ENCODE measurements at regions not wholly inside any gene's neighbourhood (a gene's known extent, or its start where the extent isn't known, plus 50 kb on each side); places are given as distances from the start of the nearest gene placed in this dataset.

DNA sequence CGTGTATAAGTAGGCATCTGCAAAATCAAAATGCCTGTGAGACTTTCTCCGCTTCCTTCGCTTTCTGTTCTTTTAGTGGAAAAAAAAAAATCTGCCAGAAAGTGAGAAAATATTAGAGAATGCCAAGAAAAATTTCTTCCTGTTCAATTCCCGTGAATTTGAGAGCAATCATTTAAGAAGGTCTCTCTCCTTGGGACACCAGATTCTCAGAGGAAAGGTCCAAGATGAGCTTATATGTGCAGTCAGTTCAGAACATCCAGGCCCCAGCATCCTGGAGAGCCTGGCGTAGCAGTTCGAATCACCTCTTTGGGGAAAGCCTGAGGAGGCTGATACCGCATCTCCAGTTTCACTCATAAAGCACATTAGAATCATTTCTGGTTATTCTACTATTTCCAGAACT, 912.8 kb downstream of the GALC start:
- TF ChIP-seq TAF1 (IDR thresholded peaks at IDR 0.05; ENCODE audit: borderline replicate concordance, low read depth, low read length) (no peak), FOS (IDR thresholded peaks at IDR 0.05; ENCODE audit: borderline replicate concordance, extremely low read depth, insufficient read length) (no peak), RFX5 (IDR thresholded peaks at IDR 0.05; ENCODE audit: low read depth, low read length) (no peak), IKZF2 (IDR thresholded peaks at IDR 0.05) (no peak), RAD21 (IDR thresholded peaks at IDR 0.05; ENCODE audit: insufficient read depth, low read depth, low read length) (no peak), SMAD5 (IDR thresholded peaks at IDR 0.05; ENCODE audit: low read depth) (no peak), NFYB (IDR thresholded peaks at IDR 0.05; ENCODE audit: insufficient read depth, low read depth, low read length) (no peak), NR2F1 (conservative IDR thresholded peaks at IDR 0.05) (no peak), POLR2AphosphoS5 (IDR thresholded peaks at IDR 0.05; ENCODE audit: low read length) (no peak), CBX3 (IDR thresholded peaks at IDR 0.05; ENCODE audit: borderline replicate concordance, low read depth) (no peak), SIN3A (IDR thresholded peaks at IDR 0.05; ENCODE audit: low read depth, low read length) (no peak), ZNF217 (IDR thresholded peaks at IDR 0.05) (no peak), CHD4 (IDR thresholded peaks at IDR 0.05) (no peak), RAD51 (IDR thresholded peaks at IDR 0.05) (no peak), RCOR1 (conservative IDR thresholded peaks at IDR 0.05; ENCODE audit: low read depth, low read length) (no peak), YY1 (IDR thresholded peaks at IDR 0.05; ENCODE audit: low read depth, low read length) (no peak)
- TF ChIP-seq, protein P1, sequence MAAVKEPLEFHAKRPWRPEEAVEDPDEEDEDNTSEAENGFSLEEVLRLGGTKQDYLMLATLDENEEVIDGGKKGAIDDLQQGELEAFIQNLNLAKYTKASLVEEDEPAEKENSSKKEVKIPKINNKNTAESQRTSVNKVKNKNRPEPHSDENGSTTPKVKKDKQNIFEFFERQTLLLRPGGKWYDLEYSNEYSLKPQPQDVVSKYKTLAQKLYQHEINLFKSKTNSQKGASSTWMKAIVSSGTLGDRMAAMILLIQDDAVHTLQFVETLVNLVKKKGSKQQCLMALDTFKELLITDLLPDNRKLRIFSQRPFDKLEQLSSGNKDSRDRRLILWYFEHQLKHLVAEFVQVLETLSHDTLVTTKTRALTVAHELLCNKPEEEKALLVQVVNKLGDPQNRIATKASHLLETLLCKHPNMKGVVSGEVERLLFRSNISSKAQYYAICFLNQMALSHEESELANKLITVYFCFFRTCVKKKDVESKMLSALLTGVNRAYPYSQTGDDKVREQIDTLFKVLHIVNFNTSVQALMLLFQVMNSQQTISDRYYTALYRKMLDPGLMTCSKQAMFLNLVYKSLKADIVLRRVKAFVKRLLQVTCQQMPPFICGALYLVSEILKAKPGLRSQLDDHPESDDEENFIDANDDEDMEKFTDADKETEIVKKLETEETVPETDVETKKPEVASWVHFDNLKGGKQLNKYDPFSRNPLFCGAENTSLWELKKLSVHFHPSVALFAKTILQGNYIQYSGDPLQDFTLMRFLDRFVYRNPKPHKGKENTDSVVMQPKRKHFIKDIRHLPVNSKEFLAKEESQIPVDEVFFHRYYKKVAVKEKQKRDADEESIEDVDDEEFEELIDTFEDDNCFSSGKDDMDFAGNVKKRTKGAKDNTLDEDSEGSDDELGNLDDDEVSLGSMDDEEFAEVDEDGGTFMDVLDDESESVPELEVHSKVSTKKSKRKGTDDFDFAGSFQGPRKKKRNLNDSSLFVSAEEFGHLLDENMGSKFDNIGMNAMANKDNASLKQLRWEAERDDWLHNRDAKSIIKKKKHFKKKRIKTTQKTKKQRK (IDR thresholded peaks at IDR 0.05; ENCODE audit: low read depth, low read length) = no peak
- TF ChIP-seq, protein P2, sequence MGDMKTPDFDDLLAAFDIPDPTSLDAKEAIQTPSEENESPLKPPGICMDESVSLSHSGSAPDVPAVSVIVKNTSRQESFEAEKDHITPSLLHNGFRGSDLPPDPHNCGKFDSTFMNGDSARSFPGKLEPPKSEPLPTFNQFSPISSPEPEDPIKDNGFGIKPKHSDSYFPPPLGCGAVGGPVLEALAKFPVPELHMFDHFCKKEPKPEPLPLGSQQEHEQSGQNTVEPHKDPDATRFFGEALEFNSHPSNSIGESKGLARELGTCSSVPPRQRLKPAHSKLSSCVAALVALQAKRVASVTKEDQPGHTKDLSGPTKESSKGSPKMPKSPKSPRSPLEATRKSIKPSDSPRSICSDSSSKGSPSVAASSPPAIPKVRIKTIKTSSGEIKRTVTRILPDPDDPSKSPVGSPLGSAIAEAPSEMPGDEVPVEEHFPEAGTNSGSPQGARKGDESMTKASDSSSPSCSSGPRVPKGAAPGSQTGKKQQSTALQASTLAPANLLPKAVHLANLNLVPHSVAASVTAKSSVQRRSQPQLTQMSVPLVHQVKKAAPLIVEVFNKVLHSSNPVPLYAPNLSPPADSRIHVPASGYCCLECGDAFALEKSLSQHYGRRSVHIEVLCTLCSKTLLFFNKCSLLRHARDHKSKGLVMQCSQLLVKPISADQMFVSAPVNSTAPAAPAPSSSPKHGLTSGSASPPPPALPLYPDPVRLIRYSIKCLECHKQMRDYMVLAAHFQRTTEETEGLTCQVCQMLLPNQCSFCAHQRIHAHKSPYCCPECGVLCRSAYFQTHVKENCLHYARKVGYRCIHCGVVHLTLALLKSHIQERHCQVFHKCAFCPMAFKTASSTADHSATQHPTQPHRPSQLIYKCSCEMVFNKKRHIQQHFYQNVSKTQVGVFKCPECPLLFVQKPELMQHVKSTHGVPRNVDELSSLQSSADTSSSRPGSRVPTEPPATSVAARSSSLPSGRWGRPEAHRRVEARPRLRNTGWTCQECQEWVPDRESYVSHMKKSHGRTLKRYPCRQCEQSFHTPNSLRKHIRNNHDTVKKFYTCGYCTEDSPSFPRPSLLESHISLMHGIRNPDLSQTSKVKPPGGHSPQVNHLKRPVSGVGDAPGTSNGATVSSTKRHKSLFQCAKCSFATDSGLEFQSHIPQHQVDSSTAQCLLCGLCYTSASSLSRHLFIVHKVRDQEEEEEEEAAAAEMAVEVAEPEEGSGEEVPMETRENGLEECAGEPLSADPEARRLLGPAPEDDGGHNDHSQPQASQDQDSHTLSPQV (IDR thresholded peaks at IDR 0.05) = no peak
- TF ChIP-seq, protein P3, sequence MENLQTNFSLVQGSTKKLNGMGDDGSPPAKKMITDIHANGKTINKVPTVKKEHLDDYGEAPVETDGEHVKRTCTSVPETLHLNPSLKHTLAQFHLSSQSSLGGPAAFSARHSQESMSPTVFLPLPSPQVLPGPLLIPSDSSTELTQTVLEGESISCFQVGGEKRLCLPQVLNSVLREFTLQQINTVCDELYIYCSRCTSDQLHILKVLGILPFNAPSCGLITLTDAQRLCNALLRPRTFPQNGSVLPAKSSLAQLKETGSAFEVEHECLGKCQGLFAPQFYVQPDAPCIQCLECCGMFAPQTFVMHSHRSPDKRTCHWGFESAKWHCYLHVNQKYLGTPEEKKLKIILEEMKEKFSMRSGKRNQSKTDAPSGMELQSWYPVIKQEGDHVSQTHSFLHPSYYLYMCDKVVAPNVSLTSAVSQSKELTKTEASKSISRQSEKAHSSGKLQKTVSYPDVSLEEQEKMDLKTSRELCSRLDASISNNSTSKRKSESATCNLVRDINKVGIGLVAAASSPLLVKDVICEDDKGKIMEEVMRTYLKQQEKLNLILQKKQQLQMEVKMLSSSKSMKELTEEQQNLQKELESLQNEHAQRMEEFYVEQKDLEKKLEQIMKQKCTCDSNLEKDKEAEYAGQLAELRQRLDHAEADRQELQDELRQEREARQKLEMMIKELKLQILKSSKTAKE (IDR thresholded peaks at IDR 0.05; ENCODE audit: low read depth, poor library complexity, severe bottlenecking) = no peak
- H3K4me1 ChIP-seq (ENCODE audit: control insufficient read depth, insufficient read depth, low read length) = no peaks in the 10 kb centered on the region
- ChIA-PET CTCF (no interaction called here), SMC1A (ENCODE audit: uncharacterized antibody, unreplicated experiment) (no interaction called here), POLR2A (no interaction called here), RAD21 (ENCODE audit: unreplicated experiment) (no interaction called here)
- no peak overlapping the region for H3K4me3 ChIP-seq
- in situ Hi-C loops (cut with MboI) (no loop called here), intact Hi-C loops (cut with micrococcal nuclease; ENCODE audit: unreplicated experiment) (no loop called here)
- BruUV-seq (replicated peaks) = no TSS peak
- no peaks in the 10 kb centered on the region for H3K27me3 ChIP-seq (replicated peaks in 1 of 2; ENCODE audit: control insufficient read depth in 2 of 2, insufficient read depth in 2 of 2, low read length in 1 of 2)
- no peak overlapping the region for H3K4me2 ChIP-seq (ENCODE audit: control insufficient read depth, insufficient read depth)
- H3K36me3 ChIP-seq (ENCODE audit: control insufficient read depth in 2 of 2, insufficient read depth in 2 of 2, low read length in 1 of 2) = no peaks in the 10 kb centered on the region
- H4K20me1 ChIP-seq (ENCODE audit: control insufficient read depth, insufficient read depth) = no peaks in the 10 kb centered on the region
- no peak overlapping the region for H3K27ac ChIP-seq (ENCODE audit: control insufficient read depth, insufficient read depth)
- ATAC-seq (no peak), FAIRE-seq (no peak), DNase-seq (ENCODE audit: low read depth, low spot score) (no peak)
- WGBS (ENCODE audit: insufficient coverage, insufficient replicate concordance, low lambda C conversion rate, missing lambda C conversion rate) = 23% methylated on average over 7 of the region's 7 CpGs
- no peak overlapping the region for H2AFZ ChIP-seq (ENCODE audit: control insufficient read depth, low read depth, low read length)
- H3K9ac ChIP-seq (ENCODE audit: control insufficient read depth, insufficient read depth, low read length) = no peak overlapping the region
- no peaks in the 10 kb centered on the region for H3K79me2 ChIP-seq (ENCODE audit: control insufficient read depth, insufficient read depth, low read length)
- H3K9me3 ChIP-seq (replicated peaks; ENCODE audit: control insufficient read depth, insufficient read depth, low read length) = no peaks in the 10 kb centered on the region
